ENCODE measurements at regions not wholly inside any gene's neighbourhood (a gene's known extent, or its start where the extent isn't known, plus 50 kb on each side); places are given as distances from the start of the nearest gene placed in this dataset.

DNA sequence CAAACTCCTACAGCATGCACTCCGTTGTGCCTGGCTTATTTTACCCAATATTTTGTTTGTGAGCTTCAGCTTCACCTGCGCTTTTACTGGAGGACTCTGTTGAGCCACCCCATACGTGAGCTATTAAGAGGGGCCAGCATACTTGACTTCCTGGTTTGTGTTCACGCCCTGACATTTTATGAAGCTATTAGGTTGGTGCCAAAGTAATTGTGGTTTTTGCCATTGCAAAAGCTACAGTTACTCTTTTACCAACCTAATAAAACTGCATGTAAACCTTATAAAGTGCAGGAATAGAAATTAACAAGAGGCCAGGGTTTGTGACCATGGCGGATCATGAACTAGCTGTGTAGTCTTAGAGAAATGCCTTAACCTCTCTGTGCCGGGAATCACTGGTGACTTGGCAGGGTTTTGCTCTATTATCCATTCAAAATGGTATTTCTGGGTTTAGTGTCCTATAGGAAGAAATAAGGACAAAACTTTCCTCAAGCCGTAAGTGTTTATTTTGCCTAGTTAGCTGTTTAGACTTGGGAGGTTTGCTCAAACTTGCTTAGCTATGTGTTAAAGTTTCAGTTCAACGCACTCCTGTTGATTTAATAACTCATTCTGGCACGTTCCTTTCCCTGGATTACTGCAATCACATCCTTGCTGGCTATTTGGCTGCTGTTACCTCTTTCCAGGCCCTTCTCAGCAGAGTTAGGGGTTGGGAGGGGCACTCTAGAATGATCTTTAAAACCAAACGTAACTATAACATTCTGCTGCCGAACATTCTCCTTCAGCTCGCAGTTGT is 1027.6 kb downstream of the BCL11B start:
- no peak for ATAC-seq (ENCODE audit: insufficient read depth, low FRiP score)
- Histone ChIP-seq H3K27me3 (ENCODE audit: control insufficient read depth in 3 of 3, insufficient read depth in 3 of 3, low read length in 2 of 3) (no peaks in the 10 kb centered on the region), H3K4me1 (ENCODE audit: control insufficient read depth in 5 of 5, insufficient read depth in 5 of 5, low read length in 5 of 5) (no peaks in the 10 kb centered on the region), H3K4me3 (no peak overlapping the region), H3K9me3 (ENCODE audit: control insufficient read depth in 4 of 4, insufficient read depth in 3 of 4, low read length in 3 of 4) (no peaks in the 10 kb centered on the region), H3K36me3 (ENCODE audit: control insufficient read depth in 4 of 4, insufficient read depth in 4 of 4, low read length in 4 of 4) (no peaks in the 10 kb centered on the region), H3K9ac (ENCODE audit: insufficient read depth in 1 of 2, low read length in 2 of 2) (no peak overlapping the region), H3K27ac (ENCODE audit: low read depth in 1 of 2, low read length in 1 of 2) (no peak overlapping the region)
- no peak for DNase-seq
- 68 to 76% methylated on average over 12 of the region's 12 CpGs for WGBS, 2 donors
- TF ChIP-seq, protein P1, sequence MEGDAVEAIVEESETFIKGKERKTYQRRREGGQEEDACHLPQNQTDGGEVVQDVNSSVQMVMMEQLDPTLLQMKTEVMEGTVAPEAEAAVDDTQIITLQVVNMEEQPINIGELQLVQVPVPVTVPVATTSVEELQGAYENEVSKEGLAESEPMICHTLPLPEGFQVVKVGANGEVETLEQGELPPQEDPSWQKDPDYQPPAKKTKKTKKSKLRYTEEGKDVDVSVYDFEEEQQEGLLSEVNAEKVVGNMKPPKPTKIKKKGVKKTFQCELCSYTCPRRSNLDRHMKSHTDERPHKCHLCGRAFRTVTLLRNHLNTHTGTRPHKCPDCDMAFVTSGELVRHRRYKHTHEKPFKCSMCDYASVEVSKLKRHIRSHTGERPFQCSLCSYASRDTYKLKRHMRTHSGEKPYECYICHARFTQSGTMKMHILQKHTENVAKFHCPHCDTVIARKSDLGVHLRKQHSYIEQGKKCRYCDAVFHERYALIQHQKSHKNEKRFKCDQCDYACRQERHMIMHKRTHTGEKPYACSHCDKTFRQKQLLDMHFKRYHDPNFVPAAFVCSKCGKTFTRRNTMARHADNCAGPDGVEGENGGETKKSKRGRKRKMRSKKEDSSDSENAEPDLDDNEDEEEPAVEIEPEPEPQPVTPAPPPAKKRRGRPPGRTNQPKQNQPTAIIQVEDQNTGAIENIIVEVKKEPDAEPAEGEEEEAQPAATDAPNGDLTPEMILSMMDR (IDR thresholded peaks at IDR 0.05; ENCODE audit: control extremely low read depth, extremely low read depth) = no peak

DNA sequence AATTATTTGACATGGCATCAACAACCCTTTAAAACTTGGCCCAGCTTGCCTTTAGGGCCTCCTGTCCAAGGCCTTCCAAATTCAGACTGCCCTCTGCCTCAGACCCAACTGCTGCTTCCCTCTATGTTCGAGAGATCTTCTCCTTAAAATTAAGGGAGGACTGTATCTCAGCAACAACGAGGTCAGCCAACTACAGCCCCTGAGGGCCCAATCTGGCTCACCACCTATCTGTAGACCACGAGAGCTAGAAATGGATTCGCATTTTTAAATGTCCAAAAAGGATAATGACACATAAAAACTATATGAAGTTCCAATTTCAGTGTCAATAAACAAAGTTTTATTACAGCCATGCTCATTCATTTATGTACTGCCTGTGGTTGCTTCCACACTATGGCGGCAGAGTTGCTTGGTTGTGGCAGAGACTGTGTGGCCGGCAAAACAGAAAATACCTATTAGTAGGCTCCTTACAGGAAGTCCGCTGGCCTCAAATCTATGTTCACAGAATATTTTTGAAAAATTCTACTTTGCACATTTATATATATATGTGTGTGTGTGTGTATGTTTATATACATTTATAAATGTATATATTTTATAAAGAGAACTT is 1026.9 kb downstream of the BCL11B start:
- Histone ChIP-seq H3K27me3 (ENCODE audit: control insufficient read depth in 3 of 3, insufficient read depth in 3 of 3, low read length in 2 of 3) (no peaks in the 10 kb centered on the region), H3K36me3 (ENCODE audit: control insufficient read depth in 4 of 4, insufficient read depth in 4 of 4, low read length in 4 of 4) (no peaks in the 10 kb centered on the region), H3K27ac (ENCODE audit: low read depth in 1 of 2, low read length in 1 of 2) (no peak overlapping the region), H3K4me3 (no peak overlapping the region), H3K4me1 (ENCODE audit: control insufficient read depth in 5 of 5, insufficient read depth in 5 of 5, low read length in 5 of 5) (no peaks in the 10 kb centered on the region), H3K9me3 (ENCODE audit: control insufficient read depth in 4 of 4, insufficient read depth in 3 of 4, low read length in 3 of 4) (no peaks in the 10 kb centered on the region), H3K9ac (ENCODE audit: insufficient read depth in 1 of 2, low read length in 2 of 2) (no peak overlapping the region)
- DNase-seq = no peak
- 79 to 89% methylated on average over 7 of the region's 7 CpGs for WGBS, 2 donors
- no peak for ATAC-seq (ENCODE audit: insufficient read depth, low FRiP score)
- TF ChIP-seq, protein P1 (IDR thresholded peaks at IDR 0.05; ENCODE audit: control extremely low read depth, extremely low read depth) = no peak

DNA sequence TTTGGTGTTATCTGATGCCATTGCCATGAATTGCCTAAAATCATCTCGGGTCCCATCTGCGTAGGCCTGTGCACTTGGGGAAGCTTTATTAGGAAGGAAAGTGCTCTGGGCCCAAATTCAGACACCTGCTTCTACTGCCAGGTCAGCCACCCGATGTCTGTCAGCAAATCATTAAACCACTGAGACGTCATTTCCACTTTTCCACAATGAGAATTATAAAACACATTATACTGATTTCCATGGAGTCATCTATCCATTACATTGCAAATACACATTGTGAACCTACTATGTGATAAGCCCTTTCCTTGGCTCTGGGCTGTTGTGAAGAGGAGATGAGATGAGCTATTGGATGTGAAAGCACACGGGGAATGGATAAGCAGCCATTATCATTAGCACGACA is 1022.9 kb downstream of the BCL11B start:
- TF ChIP-seq, protein P1 (IDR thresholded peaks at IDR 0.05; ENCODE audit: control extremely low read depth, extremely low read depth) = no peak
- WGBS, 2 donors = 82 to 92% methylated on average over 6 of the region's 6 CpGs
- Histone ChIP-seq H3K4me3 (no peak overlapping the region), H3K27me3 (ENCODE audit: control insufficient read depth in 3 of 3, insufficient read depth in 3 of 3, low read length in 2 of 3) (no peaks in the 10 kb centered on the region), H3K9ac (ENCODE audit: insufficient read depth in 1 of 2, low read length in 2 of 2) (no peak overlapping the region), H3K36me3 (ENCODE audit: control insufficient read depth in 4 of 4, insufficient read depth in 4 of 4, low read length in 4 of 4) (no peaks in the 10 kb centered on the region), H3K9me3 (ENCODE audit: control insufficient read depth in 4 of 4, insufficient read depth in 3 of 4, low read length in 3 of 4) (no peaks in the 10 kb centered on the region), H3K4me1 (ENCODE audit: control insufficient read depth in 5 of 5, insufficient read depth in 5 of 5, low read length in 5 of 5) (no peaks in the 10 kb centered on the region), H3K27ac (ENCODE audit: low read depth in 1 of 2, low read length in 1 of 2) (no peak overlapping the region)
- ATAC-seq (ENCODE audit: insufficient read depth, low FRiP score) = no peak
- no peak for DNase-seq

Data from lung (tissue), 11 donors.